ENCODE measurements at regions not wholly inside any gene's neighbourhood (a gene's known extent, or its start where the extent isn't known, plus 50 kb on each side); places are given as distances from the start of the nearest gene placed in this dataset.

GRCh38 chr2:6685447-6685846 is 180.3 kb downstream of the CMPK2 start:
- no peak for DNase-seq

GRCh38 chr2:6692056-6692455 is 173.7 kb downstream of the CMPK2 start:
- DNase-seq = no peak

GRCh38 chr2:6692819-6693218 is 172.9 kb downstream of the CMPK2 start:
- DNase-seq = no peak

- DNase-seq = no peak
Measured at GRCh38 chr2:6694555-6694954, 171.2 kb downstream of the CMPK2 start.

GRCh38 chr2:6700335-6700734 is 165.4 kb downstream of the CMPK2 start:
- no peak for DNase-seq

- DNase-seq = no peak
Measured at GRCh38 chr2:6704077-6704476, 161.6 kb downstream of the CMPK2 start.

GRCh38 chr2:6721395-6721794 is 144.3 kb downstream of the CMPK2 start:
- DNase-seq = no peak

- DNase-seq = no peak
Measured at GRCh38 chr2:6722574-6722973, 143.1 kb downstream of the CMPK2 start.

GRCh38 chr2:6723865-6724604 is 141.7 kb downstream of the CMPK2 start:
- peak; percentile 4 for DNase-seq

GRCh38 chr2:6724605-6725140 is 141.0 kb downstream of the CMPK2 start:
- DNase-seq = no peak

- no peak for DNase-seq
Measured at GRCh38 chr2:6728156-6728555, 137.6 kb downstream of the CMPK2 start.

- DNase-seq = no peak
Measured at GRCh38 chr2:6730003-6730402, 135.7 kb downstream of the CMPK2 start.

GRCh38 chr2:6730649-6731532 is 134.8 kb downstream of the CMPK2 start:
- no peak for DNase-seq

GRCh38 chr2:6739547-6739946 is 126.2 kb downstream of the CMPK2 start:
- no peak for DNase-seq

- DNase-seq = no peak
Measured at GRCh38 chr2:6741229-6741628, 124.5 kb downstream of the CMPK2 start.

GRCh38 chr2:6744038-6744437 is 121.7 kb downstream of the CMPK2 start:
- DNase-seq = no peak

- no peak for DNase-seq
Measured at GRCh38 chr2:6747433-6747832, 118.3 kb downstream of the CMPK2 start.

- DNase-seq = no peak
Measured at GRCh38 chr2:6748406-6749067, 117.2 kb downstream of the CMPK2 start.

- no peak for DNase-seq
Measured at GRCh38 chr2:6749962-6750361, 115.7 kb downstream of the CMPK2 start.

- DNase-seq = no peak
Measured at GRCh38 chr2:6750411-6751158, 115.1 kb downstream of the CMPK2 start.

GRCh38 chr2:6754419-6754818 is 111.3 kb downstream of the CMPK2 start:
- no peak for DNase-seq

GRCh38 chr2:6755456-6755855 is 110.3 kb downstream of the CMPK2 start:
- no peak for DNase-seq

GRCh38 chr2:6757215-6757614 is 108.5 kb downstream of the CMPK2 start:
- DNase-seq = no peak
